ENCODE measurements at regions not wholly inside any gene's neighbourhood (a gene's known extent, or its start where the extent isn't known, plus 50 kb on each side); places are given as distances from the start of the nearest gene placed in this dataset.

- H3K4me2 ChIP-seq: no peak overlapping the region
- H3K79me2 ChIP-seq (replicated peaks; ENCODE audit: insufficient read depth): no peaks in the 10 kb centered on the region
- Mint-ChIP-seq H3K4me1 (no peaks in the 10 kb centered on the region), H3K36me3 (ENCODE audit: low read depth) (no peaks in the 10 kb centered on the region), H3K9me3 (peaks cover 6% of the 10 kb centered on the region; the same call in 1 of the 3 replicates), H3K27ac (no peak overlapping the region), H3K27me3 (ENCODE audit: insufficient read depth, low read depth, poor library complexity) (no peaks in the 10 kb centered on the region), H3K4me3 (no peak overlapping the region)
- H3K36me3 ChIP-seq (ENCODE audit: insufficient read depth): no peaks in the 10 kb centered on the region
- no peaks in the 10 kb centered on the region for H3K27me3 ChIP-seq (ENCODE audit: insufficient read depth)
- peaks cover 8% of the 10 kb centered on the region; the same call in 1 of the 2 replicates for H3K9me2 ChIP-seq (ENCODE audit: insufficient read depth)
- H3K4me1 ChIP-seq (ENCODE audit: insufficient read depth): no peaks in the 10 kb centered on the region
- no peak for ATAC-seq
- H4K20me1 ChIP-seq (replicated peaks; ENCODE audit: insufficient read depth): no peaks in the 10 kb centered on the region
- H3K27ac ChIP-seq (ENCODE audit: low read depth): no peak overlapping the region
- no peak for TF ChIP-seq POLR2AphosphoS5 (IDR thresholded peaks at IDR 0.05; ENCODE audit: low read depth)
- TF ChIP-seq REST (IDR thresholded peaks at IDR 0.05; ENCODE audit: unreplicated experiment): no peak
- no peak for TF ChIP-seq EZH2phosphoT487 (IDR thresholded peaks at IDR 0.05; ENCODE audit: unreplicated experiment)
- TF ChIP-seq CREB1 (CRISPR knock-in tag; IDR thresholded peaks at IDR 0.05; ENCODE audit: low read depth): no peak
- no peak for TF ChIP-seq EZH2 (IDR thresholded peaks at IDR 0.05; ENCODE audit: low read depth, unreplicated experiment)
- no peak for TF ChIP-seq ZNF114 (CRISPR knock-in tag; IDR thresholded peaks at IDR 0.05)
- no peak for TF ChIP-seq CTCF (conservative IDR thresholded peaks at IDR 0.05; ENCODE audit: low read depth in 2 of 2)
- no peak for TF ChIP-seq STAT1 (IDR thresholded peaks at IDR 0.05; ENCODE audit: unreplicated experiment)
- TF ChIP-seq ETS1 (IDR thresholded peaks at IDR 0.05): no peak
- no peak for TF ChIP-seq ZNF462 (CRISPR knock-in tag; IDR thresholded peaks at IDR 0.05)
- TF ChIP-seq NANOG (IDR thresholded peaks at IDR 0.05; ENCODE audit: borderline replicate concordance): no peak
- TF ChIP-seq ZNF331 (CRISPR knock-in tag; IDR thresholded peaks at IDR 0.05; ENCODE audit: low read depth): no peak
- no peak for TF ChIP-seq JUNB (IDR thresholded peaks at IDR 0.05; ENCODE audit: unreplicated experiment)
- H2AFZ ChIP-seq: peak overlapping the region; percentile 35; the same call in 1 of the 2 replicates
- no peak overlapping the region for H3K4me3 ChIP-seq
- no peak for DNase-seq (ENCODE audit: low spot score)
- H3F3A ChIP-seq (replicated peaks; ENCODE audit: low read depth): no peaks in the 10 kb centered on the region
Observed at GRCh38 chr14:84987042-84987441, 542.9 kb upstream of the FLRT2 start.

Measured in GM23338 (cell line).